ENCODE measurements at regions not wholly inside any gene's neighbourhood (a gene's known extent, or its start where the extent isn't known, plus 50 kb on each side); places are given as distances from the start of the nearest gene placed in this dataset.

- no peak overlapping the region for H3K4me3 Mint-ChIP-seq
- H3K9me3 Mint-ChIP-seq, result no peaks in the 10 kb centered on the region
- no peaks in the 10 kb centered on the region for H3K36me3 Mint-ChIP-seq (ENCODE audit: low read depth)
- DNase-seq, result no peak
- peaks cover 22% of the 10 kb centered on the region for H3K4me1 Mint-ChIP-seq
- TF ChIP-seq CTCF (IDR thresholded peaks at IDR 0.05), result no peak
- no peak overlapping the region for H3K27ac Mint-ChIP-seq
- H3K27me3 Mint-ChIP-seq (ENCODE audit: low read depth, poor library complexity), result peaks cover 5% of the 10 kb centered on the region
Observed at GRCh38 chr2:188785061-188785460, 189.1 kb upstream of the COL3A1 start.

- no peak overlapping the region for H3K4me3 Mint-ChIP-seq
- no peak for TF ChIP-seq CTCF (IDR thresholded peaks at IDR 0.05)
Observed at GRCh38 chr2:188785490-188785889, 188.7 kb upstream of the COL3A1 start.

GRCh38 chr2:188786368-188786841 is 187.8 kb upstream of the COL3A1 start:
- H3K36me3 Mint-ChIP-seq (ENCODE audit: low read depth), result no peaks in the 10 kb centered on the region
- TF ChIP-seq CTCF (IDR thresholded peaks at IDR 0.05), result no peak
- H3K27me3 Mint-ChIP-seq (ENCODE audit: low read depth, poor library complexity), result peaks cover 5% of the 10 kb centered on the region
- no peak for DNase-seq
- H3K4me1 Mint-ChIP-seq, result peaks cover 22% of the 10 kb centered on the region
- H3K27ac Mint-ChIP-seq, result peak overlapping the region; percentile 16
- H3K9me3 Mint-ChIP-seq, result no peaks in the 10 kb centered on the region
- H3K4me3 Mint-ChIP-seq, result no peak overlapping the region

More at GRCh38 chr2:188785490-188785889, 188.7 kb upstream of the COL3A1 start:
- no peaks in the 10 kb centered on the region for H3K36me3 Mint-ChIP-seq (ENCODE audit: low read depth)
- no peaks in the 10 kb centered on the region for H3K9me3 Mint-ChIP-seq
- no peak overlapping the region for H3K27ac Mint-ChIP-seq
- peaks cover 5% of the 10 kb centered on the region for H3K27me3 Mint-ChIP-seq (ENCODE audit: low read depth, poor library complexity)
- DNase-seq, result no peak
- H3K4me1 Mint-ChIP-seq, result peaks cover 22% of the 10 kb centered on the region

- DNase-seq, result no peak
- peak overlapping the region; percentile 16 for H3K27ac Mint-ChIP-seq
- no peaks in the 10 kb centered on the region for H3K36me3 Mint-ChIP-seq (ENCODE audit: low read depth)
Observed at GRCh38 chr2:188787021-188787657, 187.0 kb upstream of the COL3A1 start.

GRCh38 chr2:188787658-188788240 is 186.4 kb upstream of the COL3A1 start:
- no peak for TF ChIP-seq CTCF (IDR thresholded peaks at IDR 0.05)
- Mint-ChIP-seq H3K27ac (peak overlapping the region; percentile 24), H3K9me3 (no peaks in the 10 kb centered on the region), H3K27me3 (ENCODE audit: low read depth, poor library complexity) (peaks cover 5% of the 10 kb centered on the region), H3K4me3 (no peak overlapping the region), H3K36me3 (ENCODE audit: low read depth) (no peaks in the 10 kb centered on the region), H3K4me1 (peaks cover 22% of the 10 kb centered on the region)
- DNase-seq, result no peak

More at GRCh38 chr2:188787021-188787657, 187.0 kb upstream of the COL3A1 start:
- Mint-ChIP-seq H3K4me1 (peaks cover 22% of the 10 kb centered on the region), H3K4me3 (no peak overlapping the region), H3K27me3 (ENCODE audit: low read depth, poor library complexity) (peaks cover 5% of the 10 kb centered on the region), H3K9me3 (no peaks in the 10 kb centered on the region)
- no peak for TF ChIP-seq CTCF (IDR thresholded peaks at IDR 0.05)

- no peak for DNase-seq
Observed at GRCh38 chr2:188788621-188789020, 185.6 kb upstream of the COL3A1 start.

More at GRCh38 chr2:188788621-188789020, 185.6 kb upstream of the COL3A1 start:
- H3K4me3 Mint-ChIP-seq, result no peak overlapping the region
- H3K27me3 Mint-ChIP-seq (ENCODE audit: low read depth, poor library complexity), result peaks cover 5% of the 10 kb centered on the region
- H3K9me3 Mint-ChIP-seq, result no peaks in the 10 kb centered on the region
- no peaks in the 10 kb centered on the region for H3K36me3 Mint-ChIP-seq (ENCODE audit: low read depth)
- H3K27ac Mint-ChIP-seq, result no peak overlapping the region
- H3K4me1 Mint-ChIP-seq, result peaks cover 22% of the 10 kb centered on the region
- no peak for TF ChIP-seq CTCF (IDR thresholded peaks at IDR 0.05)

Measured in nephron progenitor cell (in vitro differentiated cells).